ENCODE measurements at regions not wholly inside any gene's neighbourhood (a gene's known extent, or its start where the extent isn't known, plus 50 kb on each side); places are given as distances from the start of the nearest gene placed in this dataset.

- TF ChIP-seq EZH2 (IDR thresholded peaks at IDR 0.05; ENCODE audit: borderline replicate concordance) (no peak), CTCF (IDR thresholded peaks at IDR 0.05; ENCODE audit: poor library complexity) (no peak), EZH2phosphoT487 (IDR thresholded peaks at IDR 0.05; ENCODE audit: low read depth, severe bottlenecking, unreplicated experiment) (no peak)
These were observed 480.3 kb upstream of the ALCAM start for GRCh38 chr3:104886220-104886995.
